SK-N-SH (cell line): ENCODE measurements at regions not wholly inside any gene's neighbourhood (a gene's known extent, or its start where the extent isn't known, plus 50 kb on each side); places are given as distances from the start of the nearest gene placed in this dataset.

Experiments used
- CTCF ChIA-PET: fragments of 300-600, 350-600 bp; formaldehyde crosslinking; extraction: SDS; loops from one replicate; lab custom pipeline; 2021; lab: Yijun Ruan, JAX
- POLR2A ChIA-PET: fragments of 350-600 bp; sonication (Branson Sonifier 250); formaldehyde crosslinking; extraction: SDS; loops from one replicate; lab custom pipeline; 2020; ENCODE audit warnings: antibody characterized with exemption, inconsistent platforms; lab: Yijun Ruan, JAX
- DNase-seq: peaks from one replicate; pipeline ENCODE4 v3.0.0; 2012
- H2AFZ ChIP-seq: fragments of 200-600 bp; sonication (generic); 2 replicates; pipeline ENCODE4 v1.8.1; 2016; ENCODE audit warnings: antibody characterized with exemption, mild to moderate bottlenecking, low read depth
- H3F3A ChIP-seq: fragments of 200-600 bp; sonication (generic); replicated peaks from 2 replicates; pipeline ENCODE3; 2016; ENCODE audit warnings: antibody characterized with exemption, mild to moderate bottlenecking; ENCODE audit not compliant: insufficient read depth
- H3K27ac ChIP-seq, 2 experiments: fragments of 200-500 bp in 1 of 2; fragments of 200-600 bp in 1 of 2; sonication (Bioruptor generic) in 1 of 2; sonication (generic), shearing (Covaris generic) in 1 of 2; 2 replicates each; pipeline versions ENCODE4 v1.5.1 to v1.6.1; 2014 to 2016; ENCODE audit warnings: low read depth in 2 of 2, inconsistent platforms in 1 of 2, low read length in 1 of 2, mild to moderate bottlenecking in 1 of 2, mixed read lengths in 1 of 2
- H3K27me3 ChIP-seq: fragments of 200-600 bp; sonication (generic), shearing (Covaris generic); 2 replicates; pipeline ENCODE4 v1.6.1; 2016; ENCODE audit warnings: mixed run types; ENCODE audit not compliant: insufficient read depth
- H3K36me3 ChIP-seq, 2 experiments: fragments of 200-500 bp in 1 of 2; fragments of 200-600 bp in 1 of 2; sonication (Bioruptor generic) in 1 of 2; sonication (generic) in 1 of 2; replicated peaks in 1 of 2; 2 replicates each; pipeline versions ENCODE3 to v1.5.1; 2014 to 2016; ENCODE audit warnings: low read length in 1 of 2, mild to moderate bottlenecking in 1 of 2; ENCODE audit not compliant: insufficient read depth in 2 of 2, control insufficient read depth in 1 of 2
- H3K4me1 ChIP-seq, 2 experiments: fragments of 200-500 bp in 1 of 2; fragments of 200-600 bp in 1 of 2; sonication (Bioruptor generic) in 1 of 2; sonication (generic), shearing (Covaris generic) in 1 of 2; 2 replicates each; pipeline versions ENCODE4 v1.5.1 to v1.6.1; 2014 to 2016; ENCODE audit warnings: low read depth in 1 of 2, low read length in 1 of 2, mixed run types in 1 of 2; ENCODE audit not compliant: insufficient read depth in 2 of 2, control insufficient read depth in 1 of 2
- H3K4me2 ChIP-seq: fragments of 200-600 bp; sonication (generic), shearing (Covaris generic); 2 replicates; pipeline ENCODE4 v1.6.1; 2017; ENCODE audit warnings: mixed run types
- H3K4me3 ChIP-seq, 2 experiments: fragments of 200-500 bp in 1 of 2; fragments of 200-600 bp in 1 of 2; sonication (Bioruptor generic) in 1 of 2; sonication (generic), shearing (Covaris generic) in 1 of 2; 2 replicates each; pipeline versions ENCODE4 v1.5.1 to v1.8.1; 2014 to 2016; ENCODE audit warnings: low read depth in 2 of 2, inconsistent platforms in 1 of 2, low read length in 1 of 2, mild to moderate bottlenecking in 1 of 2, mixed read lengths in 1 of 2, moderate library complexity in 1 of 2
- H3K79me2 ChIP-seq: fragments of 200-600 bp; sonication (generic); 2 replicates; pipeline ENCODE4 v1.8.1; 2017; ENCODE audit warnings: mild to moderate bottlenecking; ENCODE audit not compliant: insufficient read depth
- H3K9ac ChIP-seq: fragments of 200-600 bp; sonication (generic); 2 replicates; pipeline ENCODE4 v1.6.1; 2017; ENCODE audit warnings: mixed run types
- H3K9me2 ChIP-seq: fragments of 200-600 bp; sonication (generic); 2 replicates; pipeline ENCODE4 v1.6.1; 2017; ENCODE audit warnings: mixed run types
- H3K9me3 ChIP-seq: fragments of 200-600 bp; sonication (generic); 2 replicates; pipeline ENCODE4 v1.6.1; 2017; ENCODE audit warnings: mixed run types, mild to moderate bottlenecking, moderate library complexity
- H4K20me1 ChIP-seq: fragments of 200-600 bp; sonication (generic); 2 replicates; pipeline ENCODE4 v1.6.1; 2017; ENCODE audit warnings: mild to moderate bottlenecking, mixed run types; ENCODE audit not compliant: insufficient read depth
- EP300 ChIP-seq, 2 experiments: IDR thresholded peaks; 2 replicates each; pipeline versions ENCODE4 v1.4.0 to v1.6.1; 2012; ENCODE audit warnings: borderline replicate concordance in 1 of 2, low read depth in 1 of 2, low read length in 1 of 2
- FOSL2 ChIP-seq: IDR thresholded peaks from 2 replicates; pipeline ENCODE4 v1.4.0; 2012; ENCODE audit warnings: low read depth, mild to moderate bottlenecking, moderate library complexity, borderline replicate concordance
- FOXJ3 ChIP-seq: sonication (generic); formaldehyde crosslinking; IDR thresholded peaks from 2 replicates; pipeline ENCODE4 v1.5.1; 2020; ENCODE audit warnings: mild to moderate bottlenecking, missing genetic modification reagents
- GATA2 ChIP-seq: sonication (generic); formaldehyde crosslinking; IDR thresholded peaks from 2 replicates; pipeline ENCODE4 v1.5.0; 2020; ENCODE audit warnings: mild to moderate bottlenecking, missing genetic modification reagents
- IRF3 ChIP-seq: fragments of 150-350 bp; IDR thresholded peaks from 2 replicates; pipeline ENCODE4 v1.6.1; 2016; ENCODE audit warnings: mild to moderate bottlenecking, low read depth, low read length
- JUND ChIP-seq: IDR thresholded peaks from 2 replicates; pipeline ENCODE4 v1.4.0; 2012
- NFIC ChIP-seq: IDR thresholded peaks from 2 replicates; pipeline ENCODE4 v1.4.0; 2012; ENCODE audit warnings: borderline replicate concordance
- NRF1 ChIP-seq: IDR thresholded peaks from 2 replicates; pipeline ENCODE4 v1.6.1; 2012; ENCODE audit warnings: low read depth, mild to moderate bottlenecking, low read length
- PBX3 ChIP-seq: IDR thresholded peaks from 2 replicates; pipeline ENCODE4; 2012
- RCOR1 ChIP-seq: fragments of 150-350 bp; IDR thresholded peaks from 2 replicates; pipeline ENCODE4 v1.6.1; 2017; ENCODE audit warnings: antibody characterized with exemption, low read length
- REST ChIP-seq: IDR thresholded peaks from 2 replicates; pipeline ENCODE4 v1.6.1; 2012; ENCODE audit warnings: mild to moderate bottlenecking, low read depth, low read length, moderate library complexity
- RXRA ChIP-seq: IDR thresholded peaks from 2 replicates; pipeline ENCODE4 v1.4.0; 2012; ENCODE audit warnings: low read depth, mild to moderate bottlenecking, borderline replicate concordance
- SMC3 ChIP-seq: IDR thresholded peaks from 2 replicates; pipeline ENCODE4 v1.6.1; 2012; ENCODE audit warnings: low read depth, low read length, improper control_type of control experiment
- TAF1 ChIP-seq: IDR thresholded peaks from 2 replicates; pipeline ENCODE4 v1.6.1; 2012; ENCODE audit warnings: low read depth, mild to moderate bottlenecking, low read length, moderate library complexity, borderline replicate concordance
- TCF12 ChIP-seq: IDR thresholded peaks from 2 replicates; pipeline ENCODE4 v1.4.0; 2012
- TEAD4 ChIP-seq: IDR thresholded peaks from 2 replicates; pipeline ENCODE4 v1.4.0; 2012; ENCODE audit warnings: mild to moderate bottlenecking, borderline replicate concordance; ENCODE audit not compliant: insufficient read depth
- USF1 ChIP-seq: IDR thresholded peaks from 2 replicates; pipeline ENCODE4 v1.4.0; 2012; ENCODE audit warnings: low read depth, borderline replicate concordance
- YY1 ChIP-seq: IDR thresholded peaks from 2 replicates; pipeline ENCODE4 v1.4.0; 2012; ENCODE audit warnings: low read depth, mild to moderate bottlenecking
- WGBS: methylation state at CpG from one replicate; pipeline ENCODE4 v1.1.6; 2017; ENCODE audit warnings: low lambda C conversion rate; 5-methylcytosine and 5-hydroxymethylcytosine counted together
- TF ChIP-seq, protein P1 (sequence below): IDR thresholded peaks from 2 replicates; pipeline ENCODE4 v1.4.0; 2012; ENCODE audit warnings: low read depth
- TF ChIP-seq, protein P2 (sequence below): fragments of 200-600 bp; sonication (generic); IDR thresholded peaks from 2 replicates; pipeline ENCODE4 v1.6.1; 2017; ENCODE audit warnings: antibody characterized with exemption, mild to moderate bottlenecking, moderate library complexity

- Histone ChIP-seq H3K4me2 (peak overlapping the region; percentile 11; the same call in 1 of the 2 replicates), H4K20me1 (no peaks in the 10 kb centered on the region), H3K9me2 (no peaks in the 10 kb centered on the region), H3K9me3 (no peaks in the 10 kb centered on the region), H3K4me1 (peaks cover 0 to 36% of the 10 kb centered on the region in 2 experiments; a peak in 1 of 4 replicates), H3K36me3 (no peaks in the 10 kb centered on the region), H3K79me2 (no peaks in the 10 kb centered on the region), H3F3A (peaks cover 6% of the 10 kb centered on the region), H3K27ac (peak overlapping the region in 1 of 2 experiments; percentile 69; a peak in 2 of 4 replicates), H3K27me3 (no peaks in the 10 kb centered on the region), H2AFZ (no peak overlapping the region), H3K4me3 (no peak overlapping the region), H3K9ac (peak overlapping the region; percentile 49; the same call in 1 of the 2 replicates)
- ChIA-PET POLR2A (no interaction called here), CTCF (interaction anchor here (1.2 kb wide), 1 partner anchor 304 kb away, joined by 3 read pairs; no protein-coding TSS in a partner anchor)
- 17% methylated on average over 2 of the region's 2 CpGs for WGBS
- DNase-seq, result no peak
- TF ChIP-seq IRF3 (no peak), USF1 (no peak), TEAD4 (0 out of 2 replicates have a peak, but pooled peaks have one; percentile 25), SMC3 (no peak), YY1 (no peak), REST (no peak), NFIC (0 out of 2 replicates have a peak, but pooled peaks have one; percentile 36), TAF1 (no peak), EP300 (IDR thresholded peaks at IDR 0.05; ENCODE audit: borderline replicate concordance in 1 of 2, low read depth in 1 of 2, low read length in 1 of 2) (peak in 1 of 2 experiments; percentile 61; a peak in 1 of 4 replicates), RXRA (no peak), NRF1 (no peak), GATA2 (CRISPR knock-in tag) (no peak), TCF12 (peak; percentile 50; the same call in 1 of the 2 replicates), FOXJ3 (CRISPR knock-in tag) (no peak), JUND (peak; percentile 56), PBX3 (peak; percentile 68), RCOR1 (no peak), FOSL2 (peak; percentile 48; the same call in 1 of the 2 replicates)
- TF ChIP-seq, protein P1, sequence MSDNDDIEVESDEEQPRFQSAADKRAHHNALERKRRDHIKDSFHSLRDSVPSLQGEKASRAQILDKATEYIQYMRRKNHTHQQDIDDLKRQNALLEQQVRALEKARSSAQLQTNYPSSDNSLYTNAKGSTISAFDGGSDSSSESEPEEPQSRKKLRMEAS, result no peak
- TF ChIP-seq, protein P2, sequence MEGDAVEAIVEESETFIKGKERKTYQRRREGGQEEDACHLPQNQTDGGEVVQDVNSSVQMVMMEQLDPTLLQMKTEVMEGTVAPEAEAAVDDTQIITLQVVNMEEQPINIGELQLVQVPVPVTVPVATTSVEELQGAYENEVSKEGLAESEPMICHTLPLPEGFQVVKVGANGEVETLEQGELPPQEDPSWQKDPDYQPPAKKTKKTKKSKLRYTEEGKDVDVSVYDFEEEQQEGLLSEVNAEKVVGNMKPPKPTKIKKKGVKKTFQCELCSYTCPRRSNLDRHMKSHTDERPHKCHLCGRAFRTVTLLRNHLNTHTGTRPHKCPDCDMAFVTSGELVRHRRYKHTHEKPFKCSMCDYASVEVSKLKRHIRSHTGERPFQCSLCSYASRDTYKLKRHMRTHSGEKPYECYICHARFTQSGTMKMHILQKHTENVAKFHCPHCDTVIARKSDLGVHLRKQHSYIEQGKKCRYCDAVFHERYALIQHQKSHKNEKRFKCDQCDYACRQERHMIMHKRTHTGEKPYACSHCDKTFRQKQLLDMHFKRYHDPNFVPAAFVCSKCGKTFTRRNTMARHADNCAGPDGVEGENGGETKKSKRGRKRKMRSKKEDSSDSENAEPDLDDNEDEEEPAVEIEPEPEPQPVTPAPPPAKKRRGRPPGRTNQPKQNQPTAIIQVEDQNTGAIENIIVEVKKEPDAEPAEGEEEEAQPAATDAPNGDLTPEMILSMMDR, result no peak
These were observed 532.2 kb upstream of the WWC1 start for GRCh38 chr5:167759057-167759821.
